ENCODE measurements at regions not wholly inside any gene's neighbourhood (a gene's known extent, or its start where the extent isn't known, plus 50 kb on each side); places are given as distances from the start of the nearest gene placed in this dataset.

- DNase-seq (ENCODE audit: low read depth in 2 of 2): no peak
Measured at GRCh38 chr1:30253807-30254440, 469.5 kb downstream of the MATN1 start.

DNA sequence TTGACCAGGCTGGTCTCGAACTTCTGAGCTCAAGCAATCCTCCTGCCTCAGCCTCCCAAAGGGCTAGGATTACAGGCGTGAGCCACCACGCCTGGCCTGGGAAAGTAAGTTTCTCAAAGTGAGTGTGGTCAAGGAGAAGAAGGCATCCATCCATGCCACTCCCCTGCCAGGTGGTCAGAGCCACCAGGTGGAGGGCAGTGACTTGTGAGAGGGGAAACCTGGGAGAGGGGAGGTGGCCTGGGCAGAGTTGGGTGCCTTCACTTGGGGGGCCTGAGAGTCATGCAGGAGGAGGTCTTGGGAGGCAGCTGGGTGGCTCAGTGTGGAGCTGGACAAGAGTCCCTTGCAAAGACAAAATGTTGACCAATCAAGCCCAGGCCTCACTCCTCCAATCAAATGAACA, 470.0 kb downstream of the MATN1 start:
- no peak for DNase-seq (ENCODE audit: low read depth in 2 of 2)

GRCh38 chr1:30250984-30251850, 472.2 kb downstream of the MATN1 start:
- no peak for DNase-seq (ENCODE audit: low read depth in 2 of 2)

DNA sequence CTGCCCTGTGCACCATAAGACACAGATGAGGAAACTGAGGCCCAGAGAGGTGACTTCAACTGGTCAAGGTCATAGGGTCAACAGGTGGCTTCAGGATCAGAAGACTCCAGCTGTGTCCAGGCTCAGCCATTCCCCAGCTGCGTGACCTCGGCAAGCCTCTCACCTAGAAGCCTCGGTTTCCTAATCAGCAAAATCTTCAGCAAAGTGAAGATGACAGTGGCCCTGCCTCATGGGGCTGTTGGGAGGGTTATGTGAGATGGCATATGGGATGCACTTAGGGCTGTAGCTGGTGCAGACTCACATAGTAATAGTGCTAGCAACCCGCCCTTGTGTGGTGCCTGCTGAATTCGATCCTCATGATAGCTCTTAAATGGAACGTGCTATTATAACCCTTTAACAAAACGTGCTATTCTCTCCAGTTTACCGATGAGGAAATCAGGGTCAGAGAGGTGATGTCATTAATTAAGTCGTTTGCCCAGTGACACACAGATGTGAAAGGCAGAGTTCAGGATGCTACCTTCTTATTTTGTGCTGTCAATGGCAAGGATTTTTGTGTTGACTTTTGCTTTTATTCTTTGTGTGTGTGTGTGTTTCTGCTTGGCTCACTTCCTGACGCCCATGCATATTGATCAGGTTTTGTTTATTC, 472.9 kb downstream of the MATN1 start:
- no peak for DNase-seq (ENCODE audit: low read depth in 2 of 2)

DNA sequence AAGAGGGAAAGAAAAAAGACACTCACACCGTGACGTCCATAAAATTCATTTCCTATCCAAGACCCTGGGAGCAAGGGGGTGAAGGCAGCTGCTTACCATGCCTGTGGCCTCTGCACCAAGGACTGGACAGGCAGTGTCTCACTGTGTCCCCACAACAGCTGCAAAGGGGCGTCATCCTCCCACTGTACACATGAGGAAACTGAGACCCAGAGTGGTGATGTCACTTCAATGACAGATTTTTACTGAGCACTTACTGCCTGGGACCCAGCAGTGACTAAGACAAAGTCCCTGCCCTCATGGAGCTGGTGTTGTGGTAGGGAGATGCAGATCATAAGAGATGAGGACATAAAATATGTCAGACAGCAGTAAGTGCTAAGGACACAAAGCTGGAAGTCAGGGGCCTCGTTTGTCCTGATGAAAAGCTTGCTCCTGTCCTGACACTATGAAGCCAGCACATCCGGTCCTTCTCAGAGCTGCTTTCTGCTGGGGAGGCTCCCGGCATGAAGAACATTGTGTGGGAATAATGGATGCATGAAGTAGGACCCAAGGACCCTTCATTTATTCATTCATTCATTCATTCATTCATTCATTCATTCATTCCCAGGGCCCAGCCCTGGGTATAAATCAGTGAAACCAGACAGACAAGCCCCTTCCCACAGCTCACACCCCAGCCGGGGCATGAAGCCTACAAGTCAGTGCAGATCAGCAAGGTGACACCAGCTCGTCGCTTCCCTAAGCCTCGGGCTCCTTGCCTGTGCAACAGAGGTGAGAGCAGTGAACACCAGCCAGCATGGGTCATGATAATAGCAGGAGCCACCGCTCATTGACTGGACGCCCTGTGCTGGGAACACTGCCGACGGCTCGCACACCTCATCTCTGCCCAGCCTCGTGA, 473.7 kb downstream of the MATN1 start:
- no peak for DNase-seq (ENCODE audit: low read depth in 2 of 2)

DNA sequence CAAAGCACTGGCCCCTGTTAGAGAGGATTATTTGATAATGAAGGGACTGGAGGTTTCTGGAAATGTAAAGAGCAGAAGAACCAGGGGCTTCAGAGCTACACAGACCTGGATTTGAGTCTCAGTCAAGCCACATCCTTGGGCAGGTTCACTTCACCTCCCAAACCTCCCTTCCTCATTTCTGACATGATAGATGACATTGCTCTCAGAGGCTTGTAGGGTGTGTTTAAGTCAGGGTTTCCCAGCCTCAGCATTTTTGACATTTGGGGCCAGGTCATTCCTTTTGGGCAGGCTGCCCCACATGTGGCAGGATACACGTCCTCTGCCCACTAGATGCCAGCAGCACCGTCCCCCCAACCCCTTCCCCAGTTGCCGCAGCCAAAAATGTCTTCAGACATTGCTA, 474.6 kb downstream of the MATN1 start:
- no peak for DNase-seq (ENCODE audit: low read depth in 2 of 2)

GRCh38 chr1:30248373-30248772, 475.0 kb downstream of the MATN1 start:
- DNase-seq (ENCODE audit: low read depth in 2 of 2): no peak

- no peak for DNase-seq (ENCODE audit: low read depth in 2 of 2)
Measured at GRCh38 chr1:30244801-30245200, 478.6 kb downstream of the MATN1 start.

- DNase-seq (ENCODE audit: low read depth in 2 of 2): no peak
Measured at GRCh38 chr1:30242722-30243457, 480.5 kb downstream of the MATN1 start.

DNA sequence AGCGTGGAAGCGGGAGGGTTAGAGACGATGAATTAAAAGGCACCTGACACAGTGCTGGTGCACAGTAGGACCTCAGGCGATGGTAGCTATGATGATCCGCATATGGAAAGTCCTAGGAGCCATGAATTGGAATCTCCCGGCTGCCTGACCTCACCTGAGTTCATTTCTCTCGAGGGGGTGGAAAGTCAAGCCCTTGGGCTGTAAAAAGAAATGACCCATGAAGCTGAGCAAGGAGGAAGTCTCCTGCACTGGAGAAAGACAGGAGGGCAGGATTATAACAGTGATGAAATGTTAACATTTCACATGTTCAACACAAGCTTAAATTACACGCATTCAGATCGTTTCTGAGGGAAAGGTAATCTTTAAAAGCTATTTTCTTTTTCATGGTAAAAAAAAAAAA, 481.2 kb downstream of the MATN1 start:
- no peak for DNase-seq (ENCODE audit: low read depth in 2 of 2)

- no peak for DNase-seq (ENCODE audit: low read depth in 2 of 2)
Measured at GRCh38 chr1:30241681-30242080, 481.7 kb downstream of the MATN1 start.

GRCh38 chr1:30234091-30234490, 489.3 kb downstream of the MATN1 start:
- no peak for DNase-seq (ENCODE audit: low read depth in 2 of 2)

- no peak for DNase-seq (ENCODE audit: low read depth in 2 of 2)
Measured at GRCh38 chr1:30232288-30232899, 491.0 kb downstream of the MATN1 start.

DNA sequence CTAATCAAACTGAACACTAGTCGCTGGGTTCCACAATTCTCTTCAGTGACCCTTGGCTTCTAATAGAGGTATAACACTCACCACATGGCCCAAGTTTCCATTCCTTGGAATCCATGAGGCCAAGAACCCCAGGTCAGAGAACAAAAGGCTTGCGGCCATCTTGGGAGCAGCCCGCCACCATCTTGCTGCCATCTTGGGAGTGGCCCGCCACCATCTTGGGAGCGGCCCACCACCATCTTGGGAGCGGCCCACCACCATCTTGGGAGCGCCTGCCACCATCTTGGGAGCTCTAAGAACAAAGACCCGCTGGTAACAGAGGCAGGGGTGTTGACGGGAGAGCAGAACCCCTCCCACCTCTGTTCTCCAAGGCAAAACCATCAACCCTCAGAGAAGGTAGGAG, 493.4 kb downstream of the MATN1 start:
- no peak for DNase-seq (ENCODE audit: low read depth in 2 of 2)

DNA sequence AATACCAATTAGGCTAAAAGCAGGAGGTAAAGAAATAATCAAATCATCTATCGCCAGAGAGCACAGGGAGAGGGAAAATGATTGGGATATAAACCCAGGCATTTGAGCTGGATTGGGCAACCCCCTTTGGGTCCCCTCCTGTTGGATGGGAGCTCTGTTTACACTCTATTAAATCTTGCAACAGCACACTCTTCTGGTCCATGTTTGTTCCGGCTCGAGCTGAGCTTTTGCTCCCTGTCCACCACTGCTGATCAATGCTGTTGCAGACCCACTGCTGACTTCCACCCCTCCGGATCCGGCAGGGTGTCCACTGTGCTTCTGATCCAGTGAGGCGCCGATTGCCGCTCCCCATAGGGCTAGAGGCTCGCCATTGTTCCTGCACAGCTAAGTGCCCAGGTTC, 493.8 kb downstream of the MATN1 start:
- no peak for DNase-seq (ENCODE audit: low read depth in 2 of 2)

GRCh38 chr1:30226648-30227047, 496.7 kb downstream of the MATN1 start:
- DNase-seq (ENCODE audit: low read depth in 2 of 2): no peak

- DNase-seq (ENCODE audit: low read depth in 2 of 2): no peak
Measured at GRCh38 chr1:30225357-30225756, 498.0 kb downstream of the MATN1 start.

DNA sequence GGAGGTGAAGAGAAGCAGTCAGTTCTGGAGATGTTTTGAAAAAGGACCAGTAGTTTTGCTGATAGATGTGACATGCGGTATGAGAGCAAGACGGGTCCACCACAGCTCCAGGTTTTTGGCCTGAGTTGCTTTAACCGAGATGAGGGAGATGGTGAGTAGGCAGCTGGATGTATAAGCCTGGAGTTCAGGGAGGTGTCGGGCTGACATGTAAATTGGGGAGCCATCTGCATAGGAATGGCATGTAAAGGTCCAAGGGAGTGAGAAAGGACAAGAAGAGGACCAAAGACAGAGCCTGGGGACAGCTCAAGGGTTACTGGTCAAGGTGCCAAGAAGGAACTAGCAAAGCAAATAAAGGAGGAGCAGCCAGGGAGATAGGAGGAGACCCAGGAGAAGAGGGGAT, 503.7 kb downstream of the MATN1 start:
- no peak for DNase-seq (ENCODE audit: low read depth in 2 of 2)

DNA sequence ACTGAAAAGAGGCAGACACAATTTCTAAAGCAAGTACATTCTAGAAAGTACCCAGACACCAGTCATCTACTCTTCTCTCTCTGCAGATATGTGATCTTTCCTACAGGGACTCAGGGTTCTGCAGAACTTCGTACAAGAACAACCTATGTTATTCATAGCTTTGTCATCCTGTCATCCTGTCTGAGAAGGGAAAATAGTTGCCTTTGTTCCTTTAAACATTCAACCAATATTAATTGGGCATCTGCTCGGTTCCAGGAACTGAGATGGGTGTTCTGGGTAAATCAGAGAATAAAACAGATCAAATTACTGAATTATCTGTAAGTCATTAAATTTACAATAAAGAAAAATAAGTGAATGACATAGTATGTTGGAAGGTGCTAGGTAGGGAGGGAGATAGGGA, 504.9 kb downstream of the MATN1 start:
- no peak for DNase-seq (ENCODE audit: low read depth in 2 of 2)

- DNase-seq (ENCODE audit: low read depth in 2 of 2): no peak
Measured at GRCh38 chr1:30216602-30217001, 506.8 kb downstream of the MATN1 start.

GRCh38 chr1:30213936-30214335, 509.4 kb downstream of the MATN1 start:
- no peak for DNase-seq (ENCODE audit: low read depth in 2 of 2)
